GM23338 (cell line): ENCODE measurements at regions not wholly inside any gene's neighbourhood (a gene's known extent, or its start where the extent isn't known, plus 50 kb on each side); places are given as distances from the start of the nearest gene placed in this dataset.
A peak's percentile ranks its signal among the peaks of the same experiment; 100 is the strongest.

Experiments
- ATAC-seq: fragments of 200-7000 bp; cut with Tn5 transposase; 3 replicates; pipeline ENCODE4 v1.9.1; 2020
- DNase-seq: peaks from one replicate; pipeline ENCODE4 v3.0.0-alpha.2; 2015; ENCODE audit warnings: low spot score
- H2AFZ ChIP-seq: fragments of 200-600 bp; sonication (generic); 2 replicates; pipeline ENCODE4 v1.8.0; 2016; ENCODE audit warnings: antibody characterized with exemption, mild to moderate bottlenecking, moderate library complexity
- H3F3A ChIP-seq: fragments of 200-600 bp; sonication (generic); replicated peaks from 2 replicates; pipeline ENCODE4 v1.8.0; 2017; ENCODE audit warnings: antibody characterized with exemption, mixed run types, low read depth
- H3K27ac ChIP-seq: fragments of 200-600 bp; sonication (generic); 2 replicates; pipeline ENCODE4 v1.6.1; 2016; ENCODE audit warnings: low read depth
- H3K27me3 ChIP-seq: fragments of 200-600 bp; sonication (generic); 2 replicates; pipeline ENCODE4 v1.8.0; 2016; ENCODE audit warnings: mild to moderate bottlenecking, mixed run types, moderate library complexity; ENCODE audit not compliant: insufficient read depth
- H3K36me3 ChIP-seq: fragments of 200-600 bp; sonication (generic); 2 replicates; pipeline ENCODE4 v1.8.0; 2016; ENCODE audit warnings: mild to moderate bottlenecking; ENCODE audit not compliant: insufficient read depth
- H3K4me1 ChIP-seq: fragments of 200-600 bp; sonication (generic); 2 replicates; pipeline ENCODE4 v1.8.0; 2016; ENCODE audit warnings: mild to moderate bottlenecking, moderate library complexity; ENCODE audit not compliant: insufficient read depth
- H3K4me2 ChIP-seq: fragments of 200-600 bp; sonication (generic); 2 replicates; pipeline ENCODE4 v1.7.1; 2017; ENCODE audit warnings: mixed run types
- H3K4me3 ChIP-seq: fragments of 200-600 bp; sonication (generic); 2 replicates; pipeline ENCODE4 v1.6.1; 2016; ENCODE audit warnings: mixed run types
- H3K79me2 ChIP-seq: fragments of 200-600 bp; sonication (generic); replicated peaks from 2 replicates; pipeline ENCODE4 v1.8.0; 2017; ENCODE audit warnings: mild to moderate bottlenecking; ENCODE audit not compliant: insufficient read depth
- H3K9me2 ChIP-seq: fragments of 200-600 bp; sonication (generic); 2 replicates; pipeline ENCODE4 v1.8.0; 2017; ENCODE audit not compliant: insufficient read depth
- H4K20me1 ChIP-seq: fragments of 200-600 bp; sonication (generic); replicated peaks from 2 replicates; pipeline ENCODE4 v1.8.0; 2017; ENCODE audit warnings: mild to moderate bottlenecking; ENCODE audit not compliant: insufficient read depth
- H3K27ac Mint-ChIP-seq: 2 replicates; pipeline ENCODE4 v1.8.0; 2020; ENCODE audit warnings: inconsistent platforms, mild to moderate bottlenecking, moderate library complexity, mixed read lengths
- H3K27me3 Mint-ChIP-seq: 3 replicates; pipeline ENCODE4 v1.8.0; 2022; ENCODE audit warnings: low read depth, mild to moderate bottlenecking, moderate library complexity, mixed read lengths, inconsistent platforms; ENCODE audit not compliant: insufficient read depth, poor library complexity
- H3K36me3 Mint-ChIP-seq: 3 replicates; pipeline ENCODE4 v1.8.0; 2021; ENCODE audit warnings: low read depth, mild to moderate bottlenecking, inconsistent platforms, moderate library complexity, mixed read lengths
- H3K4me1 Mint-ChIP-seq: 3 replicates; pipeline ENCODE4 v1.8.0; 2020; ENCODE audit warnings: mild to moderate bottlenecking, inconsistent platforms, mixed read lengths
- H3K4me3 Mint-ChIP-seq: 3 replicates; pipeline ENCODE4 v1.8.0; 2021; ENCODE audit warnings: moderate library complexity, mild to moderate bottlenecking, inconsistent platforms, mixed read lengths
- H3K9me3 Mint-ChIP-seq: 3 replicates; pipeline ENCODE4 v1.8.0; 2020; ENCODE audit warnings: moderate library complexity, mild to moderate bottlenecking, inconsistent platforms, mixed read lengths
- CREB1 ChIP-seq: fragments of 250-450 bp; sonication (Bioruptor Pico); IDR thresholded peaks from 2 replicates; pipeline ENCODE4 v1.5.0; 2020; ENCODE audit warnings: low read depth, mild to moderate bottlenecking, moderate library complexity
- EZH2 ChIP-seq: fragments of 200-600 bp; sonication (generic); IDR thresholded peaks from one replicate; pipeline ENCODE4 v1.8.0; 2017; ENCODE audit warnings: antibody characterized with exemption, mild to moderate bottlenecking, low read depth; ENCODE audit not compliant: unreplicated experiment
- EZH2phosphoT487 ChIP-seq: fragments of 200-600 bp; sonication (generic); IDR thresholded peaks from one replicate; pipeline ENCODE4 v1.8.1; 2018; ENCODE audit warnings: antibody characterized with exemption; ENCODE audit not compliant: unreplicated experiment
- POLR2AphosphoS5 ChIP-seq: IDR thresholded peaks from 2 replicates; pipeline ENCODE4 v1.6.1; 2016; ENCODE audit warnings: antibody characterized with exemption, low read depth
- STAT1 ChIP-seq: IDR thresholded peaks from one replicate; pipeline ENCODE4 v1.6.1; 2016; ENCODE audit warnings: antibody characterized with exemption; ENCODE audit not compliant: unreplicated experiment
- ZNF114 ChIP-seq: fragments of 250-450 bp; sonication (Bioruptor Pico); IDR thresholded peaks from 2 replicates; pipeline ENCODE4 v1.5.0; 2020; ENCODE audit warnings: mild to moderate bottlenecking, moderate library complexity
- ZNF331 ChIP-seq: fragments of 250-450 bp; sonication (Bioruptor Pico); IDR thresholded peaks from 2 replicates; pipeline ENCODE4 v1.5.0; 2020; ENCODE audit warnings: low read depth, mild to moderate bottlenecking, moderate library complexity
- TF ChIP-seq, protein P1 (sequence below): fragments of 250-450 bp; sonication (Bioruptor Pico); IDR thresholded peaks from 2 replicates; pipeline ENCODE4 v1.5.0; 2020; ENCODE audit warnings: mild to moderate bottlenecking, moderate library complexity

GRCh38 chr11:40032331-40032730 lies 1427.1 kb downstream of the LRRC4C start:
- DNase-seq (peak; percentile 39), ATAC-seq (no peak)
- Histone ChIP-seq H3K4me3 (no peak overlapping the region), H3F3A (no peaks in the 10 kb centered on the region), H3K27me3 (no peaks in the 10 kb centered on the region), H3K27ac (no peak overlapping the region; the same call in 1 of the 2 replicates), H3K79me2 (no peaks in the 10 kb centered on the region), H2AFZ (no peak overlapping the region), H3K36me3 (no peaks in the 10 kb centered on the region), H3K4me1 (peaks cover 41% of the 10 kb centered on the region), H4K20me1 (no peaks in the 10 kb centered on the region), H3K9me2 (no peaks in the 10 kb centered on the region), H3K4me2 (no peak overlapping the region)
- H3K4me1 Mint-ChIP-seq, result peaks cover 41% of the 10 kb centered on the region
- TF ChIP-seq CREB1 (CRISPR knock-in tag) (no peak), EZH2 (no peak), POLR2AphosphoS5 (no peak), EZH2phosphoT487 (no peak), ZNF331 (CRISPR knock-in tag) (no peak), ZNF114 (no peak), STAT1 (no peak)
- TF ChIP-seq, protein P1, sequence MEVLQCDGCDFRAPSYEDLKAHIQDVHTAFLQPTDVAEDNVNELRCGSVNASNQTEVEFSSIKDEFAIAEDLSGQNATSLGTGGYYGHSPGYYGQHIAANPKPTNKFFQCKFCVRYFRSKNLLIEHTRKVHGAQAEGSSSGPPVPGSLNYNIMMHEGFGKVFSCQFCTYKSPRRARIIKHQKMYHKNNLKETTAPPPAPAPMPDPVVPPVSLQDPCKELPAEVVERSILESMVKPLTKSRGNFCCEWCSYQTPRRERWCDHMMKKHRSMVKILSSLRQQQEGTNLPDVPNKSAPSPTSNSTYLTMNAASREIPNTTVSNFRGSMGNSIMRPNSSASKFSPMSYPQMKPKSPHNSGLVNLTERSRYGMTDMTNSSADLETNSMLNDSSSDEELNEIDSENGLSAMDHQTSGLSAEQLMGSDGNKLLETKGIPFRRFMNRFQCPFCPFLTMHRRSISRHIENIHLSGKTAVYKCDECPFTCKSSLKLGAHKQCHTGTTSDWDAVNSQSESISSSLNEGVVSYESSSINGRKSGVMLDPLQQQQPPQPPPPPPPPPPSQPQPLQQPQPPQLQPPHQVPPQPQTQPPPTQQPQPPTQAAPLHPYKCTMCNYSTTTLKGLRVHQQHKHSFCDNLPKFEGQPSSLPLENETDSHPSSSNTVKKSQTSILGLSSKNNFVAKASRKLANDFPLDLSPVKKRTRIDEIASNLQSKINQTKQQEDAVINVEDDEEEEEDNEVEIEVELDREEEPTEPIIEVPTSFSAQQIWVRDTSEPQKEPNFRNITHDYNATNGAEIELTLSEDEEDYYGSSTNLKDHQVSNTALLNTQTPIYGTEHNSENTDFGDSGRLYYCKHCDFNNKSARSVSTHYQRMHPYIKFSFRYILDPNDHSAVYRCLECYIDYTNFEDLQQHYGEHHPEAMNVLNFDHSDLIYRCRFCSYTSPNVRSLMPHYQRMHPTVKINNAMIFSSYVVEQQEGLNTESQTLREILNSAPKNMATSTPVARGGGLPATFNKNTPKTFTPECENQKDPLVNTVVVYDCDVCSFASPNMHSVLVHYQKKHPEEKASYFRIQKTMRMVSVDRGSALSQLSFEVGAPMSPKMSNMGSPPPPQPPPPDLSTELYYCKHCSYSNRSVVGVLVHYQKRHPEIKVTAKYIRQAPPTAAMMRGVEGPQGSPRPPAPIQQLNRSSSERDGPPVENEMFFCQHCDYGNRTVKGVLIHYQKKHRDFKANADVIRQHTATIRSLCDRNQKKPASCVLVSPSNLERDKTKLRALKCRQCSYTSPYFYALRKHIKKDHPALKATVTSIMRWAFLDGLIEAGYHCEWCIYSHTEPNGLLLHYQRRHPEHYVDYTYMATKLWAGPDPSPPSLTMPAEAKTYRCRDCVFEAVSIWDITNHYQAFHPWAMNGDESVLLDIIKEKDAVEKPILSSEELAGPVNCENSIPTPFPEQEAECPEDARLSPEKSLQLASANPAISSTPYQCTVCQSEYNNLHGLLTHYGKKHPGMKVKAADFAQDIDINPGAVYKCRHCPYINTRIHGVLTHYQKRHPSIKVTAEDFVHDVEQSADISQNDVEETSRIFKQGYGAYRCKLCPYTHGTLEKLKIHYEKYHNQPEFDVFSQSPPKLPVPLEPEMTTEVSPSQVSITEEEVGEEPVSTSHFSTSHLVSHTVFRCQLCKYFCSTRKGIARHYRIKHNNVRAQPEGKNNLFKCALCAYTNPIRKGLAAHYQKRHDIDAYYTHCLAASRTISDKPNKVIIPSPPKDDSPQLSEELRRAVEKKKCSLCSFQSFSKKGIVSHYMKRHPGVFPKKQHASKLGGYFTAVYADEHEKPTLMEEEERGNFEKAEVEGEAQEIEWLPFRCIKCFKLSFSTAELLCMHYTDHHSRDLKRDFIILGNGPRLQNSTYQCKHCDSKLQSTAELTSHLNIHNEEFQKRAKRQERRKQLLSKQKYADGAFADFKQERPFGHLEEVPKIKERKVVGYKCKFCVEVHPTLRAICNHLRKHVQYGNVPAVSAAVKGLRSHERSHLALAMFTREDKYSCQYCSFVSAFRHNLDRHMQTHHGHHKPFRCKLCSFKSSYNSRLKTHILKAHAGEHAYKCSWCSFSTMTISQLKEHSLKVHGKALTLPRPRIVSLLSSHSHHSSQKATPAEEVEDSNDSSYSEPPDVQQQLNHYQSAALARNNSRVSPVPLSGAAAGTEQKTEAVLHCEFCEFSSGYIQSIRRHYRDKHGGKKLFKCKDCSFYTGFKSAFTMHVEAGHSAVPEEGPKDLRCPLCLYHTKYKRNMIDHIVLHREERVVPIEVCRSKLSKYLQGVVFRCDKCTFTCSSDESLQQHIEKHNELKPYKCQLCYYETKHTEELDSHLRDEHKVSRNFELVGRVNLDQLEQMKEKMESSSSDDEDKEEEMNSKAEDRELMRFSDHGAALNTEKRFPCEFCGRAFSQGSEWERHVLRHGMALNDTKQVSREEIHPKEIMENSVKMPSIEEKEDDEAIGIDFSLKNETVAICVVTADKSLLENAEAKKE (CRISPR knock-in tag), result no peak
- H3K27ac Mint-ChIP-seq, result peak overlapping the region; percentile 68; the same call in 1 of the 2 replicates
- H3K27me3 Mint-ChIP-seq, result no peaks in the 10 kb centered on the region
- H3K4me3 Mint-ChIP-seq, result peak overlapping the region; percentile 9; the same call in 1 of the 3 replicates
- H3K9me3 Mint-ChIP-seq, result peaks cover 12% of the 10 kb centered on the region; the same call in 2 of the 3 replicates
- H3K36me3 Mint-ChIP-seq, result peaks cover 10% of the 10 kb centered on the region; the same call in 2 of the 3 replicates
